Medulla oblongata (tissue), 1 donor: ENCODE measurements at regions not wholly inside any gene's neighbourhood (a gene's known extent, or its start where the extent isn't known, plus 50 kb on each side); places are given as distances from the start of the nearest gene placed in this dataset.

ENCODE experiments used
- DNase-seq: peaks from one replicate; pipeline ENCODE4 v3.0.0-alpha.2; 2015; ENCODE audit errors: extremely low spot score

DNA sequence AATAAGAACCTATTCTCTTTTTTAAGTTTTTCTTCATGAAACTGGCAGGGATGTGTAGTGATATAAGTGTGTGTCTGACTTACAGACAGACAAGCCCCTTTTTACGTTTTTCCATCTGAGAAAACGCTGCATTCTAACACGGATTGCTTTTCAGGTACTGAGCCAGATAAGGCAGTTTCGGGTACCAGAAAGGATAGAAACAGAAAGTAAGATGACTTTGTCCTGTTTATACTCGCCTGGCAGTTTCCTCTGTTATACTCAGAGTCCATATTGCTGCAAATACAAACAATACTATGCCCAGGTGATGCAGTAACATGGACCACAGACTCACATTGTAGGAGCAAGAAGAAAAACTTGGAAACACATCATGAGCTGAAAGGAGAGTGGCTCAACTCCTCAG lies 2320.6 kb upstream of the AGA start:
- no peak for DNase-seq

DNA sequence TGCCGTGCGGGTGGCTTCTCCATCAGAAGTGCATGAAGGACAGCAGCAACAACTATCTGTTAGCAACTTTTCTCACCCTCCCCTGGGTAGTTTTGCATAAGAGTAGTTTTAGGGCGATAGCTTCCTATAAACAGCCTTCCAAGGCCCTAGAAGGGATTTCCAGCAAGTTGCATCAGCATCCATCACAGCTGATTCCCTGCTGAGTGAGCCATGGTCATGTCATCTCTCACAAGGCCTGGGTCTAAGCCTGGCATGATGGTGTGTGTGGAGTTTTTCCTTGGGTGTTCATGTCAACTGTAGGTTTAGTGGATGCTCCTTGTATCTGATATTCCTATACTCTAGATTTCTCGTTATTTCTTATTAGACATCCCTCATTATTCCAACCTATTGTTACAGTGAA lies 2324.7 kb upstream of the AGA start:
- DNase-seq = no peak

DNA sequence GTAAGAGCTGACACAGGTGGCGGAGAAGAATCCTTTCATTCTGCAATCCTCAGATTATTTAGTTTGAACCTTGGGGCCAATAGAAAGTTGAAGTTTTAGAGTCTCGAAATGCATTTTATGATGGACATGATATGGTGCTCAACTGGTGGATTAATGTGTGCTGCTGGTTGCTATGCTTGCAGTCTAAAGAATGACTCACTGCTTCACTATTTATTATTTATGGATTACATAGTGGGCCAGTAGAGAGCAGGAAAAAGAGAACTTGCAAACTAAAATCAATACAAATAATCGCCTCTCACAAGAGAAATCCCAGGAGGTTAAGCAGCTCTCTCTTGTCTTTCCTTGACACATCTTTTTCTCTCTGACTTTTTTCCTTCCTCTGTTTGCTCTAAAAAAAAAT lies 2326.8 kb upstream of the AGA start:
- DNase-seq = no peak

DNA sequence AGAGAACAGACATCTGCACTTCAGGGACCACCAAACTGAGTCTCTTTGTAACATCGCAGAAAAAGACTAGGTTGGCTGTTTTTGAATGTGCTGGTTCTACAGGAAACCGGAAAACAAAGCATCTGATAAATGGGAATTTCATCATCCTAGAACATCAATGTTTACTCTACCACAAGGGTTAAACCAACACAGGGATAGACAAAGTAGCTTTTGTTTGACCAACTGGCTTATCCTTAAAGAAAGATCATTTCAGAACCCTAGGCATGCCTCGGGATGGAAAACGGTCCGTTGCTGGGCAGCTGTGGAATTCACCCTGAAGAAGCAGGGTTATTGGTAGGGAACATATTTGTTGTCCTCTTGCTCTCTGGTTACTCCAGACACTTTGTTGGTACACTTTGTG lies 2355.5 kb upstream of the AGA start:
- DNase-seq = no peak

DNA sequence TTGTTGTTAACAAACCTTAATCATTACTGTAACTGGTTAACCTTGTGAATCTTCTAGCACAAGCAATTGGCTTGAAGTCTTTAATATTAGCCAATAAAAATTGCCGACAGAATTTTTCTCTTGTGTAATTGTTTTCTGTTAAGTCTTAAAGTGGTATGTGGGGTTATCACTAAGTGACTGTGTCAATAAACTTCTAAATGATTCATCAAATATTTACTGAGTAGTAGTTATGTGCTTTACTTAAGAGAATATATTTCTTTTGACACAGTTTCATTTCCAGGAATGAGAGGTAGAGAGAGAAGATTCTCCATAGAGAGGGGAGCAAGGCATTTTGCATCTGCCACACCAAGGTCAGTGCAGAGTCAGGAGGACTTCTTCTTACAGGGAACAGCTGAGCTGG lies 2361.6 kb upstream of the AGA start:
- no peak for DNase-seq

DNA sequence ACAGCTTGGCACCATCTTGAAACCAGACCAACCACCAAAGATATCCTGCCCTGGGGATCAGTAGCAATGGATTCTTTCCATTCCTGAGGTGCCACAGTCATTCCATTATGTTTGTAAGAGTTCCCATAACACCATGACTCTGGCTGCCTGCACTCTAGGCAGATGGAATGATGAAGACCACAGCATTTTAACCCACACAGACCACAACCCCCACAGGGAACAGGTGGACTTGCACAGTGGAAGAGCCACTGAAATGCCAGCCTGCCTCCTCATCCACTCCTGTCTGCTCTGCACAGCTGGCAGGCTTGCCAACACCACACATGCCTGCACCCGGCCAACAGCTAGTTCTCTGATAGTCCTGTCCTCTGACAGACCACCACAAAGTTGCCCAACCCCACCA lies 2362.2 kb upstream of the AGA start:
- DNase-seq = no peak

DNA sequence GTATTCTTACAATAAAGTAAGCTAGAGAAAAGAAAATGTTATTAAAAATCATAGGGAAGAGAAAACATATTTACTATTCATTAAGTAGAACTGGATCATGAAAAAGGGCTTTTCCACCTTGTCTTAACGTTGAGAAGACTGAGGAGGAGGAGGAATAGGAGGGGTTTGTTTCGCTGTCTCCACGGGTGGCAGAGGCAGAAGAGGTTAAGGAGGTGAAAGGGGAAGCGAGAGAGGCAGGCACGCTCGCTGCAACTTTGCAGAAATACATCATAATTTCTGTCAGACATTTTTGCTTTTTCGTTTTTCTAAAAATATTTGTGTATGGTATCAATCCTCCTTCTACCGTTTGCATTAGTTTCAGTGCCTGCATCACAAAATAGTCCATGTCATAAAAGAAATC lies 2375.1 kb upstream of the AGA start:
- DNase-seq = no peak

DNA sequence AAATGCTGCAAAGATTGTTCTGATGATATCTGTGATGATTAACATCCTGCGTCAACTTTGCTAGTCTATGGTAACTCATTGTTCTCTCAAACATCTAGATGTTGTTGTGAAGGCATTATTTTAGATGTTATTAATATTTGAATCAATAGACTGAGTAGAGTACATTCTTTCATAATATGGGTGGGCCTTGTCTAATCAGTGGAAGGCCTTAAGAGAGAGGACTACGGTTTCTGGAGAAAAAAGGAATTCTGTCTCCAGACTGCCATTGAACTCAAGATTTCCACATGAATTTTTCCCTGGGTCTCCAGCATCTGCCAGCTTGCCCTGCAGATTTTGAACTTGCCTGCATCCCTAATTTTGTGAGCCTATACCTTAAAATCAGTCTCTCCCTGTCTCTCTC lies 2381.1 kb upstream of the AGA start:
- DNase-seq = no peak

DNA sequence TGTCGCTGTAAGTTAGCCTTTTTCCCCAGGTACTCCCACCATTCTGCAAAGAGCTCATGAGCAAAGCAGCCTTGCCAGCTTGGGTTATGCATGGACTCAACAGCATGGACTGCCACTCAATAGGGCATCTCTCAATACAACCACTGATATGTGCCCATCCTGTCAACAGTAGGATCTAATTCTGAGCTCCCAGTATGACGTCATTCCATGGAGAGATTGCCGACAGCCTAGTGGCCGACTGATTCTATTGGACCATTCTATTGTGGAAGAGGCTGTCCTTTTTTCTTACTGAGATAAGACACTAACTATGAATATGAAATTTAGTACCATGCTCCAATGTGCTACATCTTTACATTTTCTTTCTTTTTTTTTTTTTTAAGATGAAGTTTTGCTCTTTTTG lies 2389.0 kb upstream of the AGA start:
- no peak for DNase-seq

DNA sequence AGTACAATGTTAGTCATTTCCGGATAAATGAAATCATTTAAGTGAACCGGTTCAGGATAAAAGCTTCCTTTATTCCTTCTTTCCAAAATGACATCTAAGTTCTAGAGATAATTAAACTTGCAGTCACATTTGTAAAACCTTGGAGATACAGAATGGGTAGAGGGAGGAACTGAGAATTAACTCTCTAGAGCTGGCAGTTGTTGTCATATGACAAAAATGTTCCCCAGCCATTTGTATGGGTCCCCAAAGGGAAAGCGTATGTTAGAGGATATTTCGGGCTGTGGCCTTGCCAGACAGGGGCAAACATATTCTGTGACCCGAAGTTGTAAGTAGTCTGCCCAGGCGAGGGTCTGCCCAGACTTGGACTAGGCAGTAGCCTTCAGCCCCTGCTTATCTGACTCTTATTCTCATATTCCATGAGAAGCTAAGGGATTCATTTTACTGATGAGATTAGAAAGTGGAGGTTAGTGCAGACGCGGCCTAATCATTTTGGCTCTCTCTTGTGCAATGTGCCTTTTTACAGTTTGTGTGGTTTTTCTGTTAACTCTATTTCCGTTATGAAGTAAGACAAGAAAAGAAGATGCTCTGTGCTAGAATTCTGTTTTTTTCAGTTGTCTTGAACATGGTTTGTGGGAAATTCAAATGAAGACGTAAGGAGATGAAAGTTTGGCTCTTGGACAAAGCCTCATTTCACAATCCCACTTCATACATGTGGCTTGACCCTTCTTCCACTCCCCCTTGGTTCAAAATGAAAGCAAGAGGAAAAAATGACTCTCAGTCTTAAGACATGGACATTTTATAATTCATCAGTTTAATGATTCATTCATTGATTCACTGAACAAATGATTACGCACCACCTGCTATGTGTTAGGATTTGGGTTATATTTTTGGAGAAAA lies 2394.2 kb upstream of the AGA start:
- DNase-seq = no peak

DNA sequence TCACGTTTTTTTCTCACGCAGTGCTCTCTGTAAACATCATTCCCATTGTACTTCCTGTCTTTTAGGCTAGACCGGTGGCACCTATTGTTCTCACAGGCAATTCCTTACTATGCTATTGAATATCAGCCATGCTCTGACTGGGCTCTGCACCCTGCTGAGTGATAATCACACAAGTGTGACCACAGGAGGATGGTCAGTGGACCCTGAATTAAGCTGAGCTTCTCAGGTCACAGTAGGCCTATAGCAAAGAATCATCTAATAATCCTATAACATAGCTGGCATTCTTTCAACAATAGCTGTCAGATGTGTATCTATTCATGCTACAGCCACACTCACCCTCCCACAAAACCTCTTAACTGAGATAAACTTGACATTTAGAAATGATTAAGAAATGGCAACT lies 2399.8 kb upstream of the TENM3 start:
- no peak for DNase-seq

DNA sequence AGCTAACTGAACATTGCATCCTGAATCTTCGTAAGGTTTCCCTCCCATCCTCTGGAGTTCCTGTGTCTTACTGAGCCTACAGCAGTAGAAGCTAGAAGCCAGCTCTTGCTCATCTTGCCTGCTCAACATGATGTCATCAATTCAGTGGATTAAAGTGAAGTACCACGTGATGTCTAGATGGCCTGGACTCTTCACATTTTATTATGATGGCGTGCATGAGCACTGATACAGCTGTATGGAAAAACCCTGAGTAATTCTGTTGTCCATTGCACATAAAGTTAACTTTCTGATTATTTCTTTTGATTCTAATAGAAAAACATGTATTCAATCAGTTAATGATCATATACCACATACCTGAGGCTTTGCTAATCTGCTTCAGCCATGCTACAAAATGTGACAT lies 2387.7 kb upstream of the TENM3 start:
- DNase-seq = no peak

DNA sequence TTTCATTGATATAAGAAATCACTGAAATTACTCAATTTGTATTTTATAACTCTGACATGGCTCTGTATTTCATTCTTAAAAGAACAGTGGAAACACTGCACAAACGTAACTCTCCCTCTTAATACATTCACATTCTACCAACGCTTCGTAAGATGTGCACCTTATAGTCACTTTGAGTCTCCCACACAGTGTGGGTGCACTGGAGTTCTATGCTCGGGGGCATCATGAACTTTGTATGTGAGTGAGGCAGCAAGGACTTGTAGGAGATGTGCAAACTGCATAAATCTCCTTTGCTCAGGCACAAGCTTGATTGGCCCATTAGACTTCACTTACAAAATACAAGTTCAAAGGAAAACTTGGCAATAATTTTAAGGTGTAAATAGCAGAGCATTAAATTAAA lies 2385.0 kb upstream of the TENM3 start:
- no peak for DNase-seq

DNA sequence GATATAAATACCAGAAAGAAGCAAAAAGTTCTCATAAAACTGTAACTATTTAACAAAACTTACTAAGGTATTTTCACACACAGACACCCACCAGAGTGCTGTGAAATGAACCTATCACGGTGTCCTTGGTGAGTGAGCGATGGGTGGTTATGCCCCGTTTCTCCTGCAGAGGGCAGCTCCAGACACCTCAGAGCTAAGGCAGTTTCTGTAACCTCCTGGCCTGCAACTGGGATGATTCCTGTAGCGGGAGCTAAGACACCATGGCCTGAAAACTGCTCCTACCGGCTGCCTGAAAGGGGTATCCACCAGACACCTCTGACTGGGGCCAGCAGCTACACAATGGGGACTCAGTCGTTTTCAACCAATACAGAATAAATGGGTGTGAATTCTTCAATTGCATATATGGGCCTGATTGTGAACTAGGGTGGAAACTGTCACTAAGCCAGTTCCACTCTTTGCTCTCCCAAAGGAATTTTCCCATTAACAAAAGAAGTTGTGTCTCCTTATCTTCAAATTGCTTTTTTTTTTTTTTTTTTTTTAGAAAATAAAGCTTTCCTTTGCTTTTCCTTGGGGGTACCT lies 2375.8 kb upstream of the TENM3 start:
- DNase-seq = peak; percentile 61

DNA sequence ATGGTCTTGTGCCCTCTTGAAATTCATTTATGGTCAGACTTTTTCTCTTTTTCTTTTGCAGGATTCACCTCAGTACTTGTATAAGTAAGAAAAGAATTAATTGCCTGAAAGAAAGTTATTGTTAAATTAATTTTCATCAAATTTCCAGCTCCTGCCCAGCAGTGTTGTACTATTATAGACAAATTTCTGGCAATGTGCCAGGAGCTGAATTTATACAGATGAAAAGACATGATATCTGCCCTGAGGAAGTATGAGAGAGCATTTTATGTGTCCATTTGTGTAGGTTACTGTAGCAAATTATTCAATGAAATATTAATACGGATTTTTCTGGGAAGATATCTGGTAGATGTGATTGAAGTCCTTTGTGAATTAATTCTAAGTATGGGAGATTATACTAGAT lies 2371.5 kb upstream of the TENM3 start:
- no peak for DNase-seq

DNA sequence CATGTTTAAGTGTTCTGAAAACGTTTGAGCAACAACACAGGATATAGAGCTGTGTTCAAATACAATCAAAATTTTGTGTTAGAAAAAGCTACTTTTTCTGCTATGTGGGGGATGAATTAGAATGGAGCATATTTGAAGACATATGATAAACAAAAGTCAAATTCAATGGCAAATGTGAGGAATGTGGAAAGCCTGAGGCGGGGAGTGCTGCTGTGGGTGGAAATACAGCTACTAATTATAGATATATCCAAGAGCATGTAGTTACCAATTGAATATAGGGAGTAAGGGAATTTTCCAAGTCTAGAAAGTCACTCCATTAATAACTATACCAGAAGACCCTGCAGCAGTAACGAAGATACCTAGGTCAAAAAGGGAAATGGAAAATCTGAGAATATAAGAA lies 2370.4 kb upstream of the TENM3 start:
- DNase-seq = no peak

DNA sequence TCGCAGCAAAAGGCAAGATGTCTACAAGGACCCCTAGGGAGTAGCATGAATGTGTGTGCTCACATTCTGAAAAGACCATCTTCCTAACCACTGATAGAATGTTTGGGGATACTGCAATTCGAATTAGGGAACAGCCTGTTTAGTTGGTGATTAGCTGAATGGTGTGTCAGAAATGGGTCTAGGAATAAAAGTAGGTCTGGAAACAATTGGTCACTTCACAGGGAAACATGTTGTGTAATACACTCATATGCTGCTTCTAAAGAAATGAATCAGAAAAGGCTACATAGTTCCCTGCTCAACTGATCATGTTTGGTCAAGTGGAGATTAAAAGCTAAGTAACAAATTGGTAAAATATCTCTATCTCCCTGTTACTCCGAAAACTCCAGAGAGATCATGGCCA lies 2362.4 kb upstream of the TENM3 start:
- DNase-seq = no peak

DNA sequence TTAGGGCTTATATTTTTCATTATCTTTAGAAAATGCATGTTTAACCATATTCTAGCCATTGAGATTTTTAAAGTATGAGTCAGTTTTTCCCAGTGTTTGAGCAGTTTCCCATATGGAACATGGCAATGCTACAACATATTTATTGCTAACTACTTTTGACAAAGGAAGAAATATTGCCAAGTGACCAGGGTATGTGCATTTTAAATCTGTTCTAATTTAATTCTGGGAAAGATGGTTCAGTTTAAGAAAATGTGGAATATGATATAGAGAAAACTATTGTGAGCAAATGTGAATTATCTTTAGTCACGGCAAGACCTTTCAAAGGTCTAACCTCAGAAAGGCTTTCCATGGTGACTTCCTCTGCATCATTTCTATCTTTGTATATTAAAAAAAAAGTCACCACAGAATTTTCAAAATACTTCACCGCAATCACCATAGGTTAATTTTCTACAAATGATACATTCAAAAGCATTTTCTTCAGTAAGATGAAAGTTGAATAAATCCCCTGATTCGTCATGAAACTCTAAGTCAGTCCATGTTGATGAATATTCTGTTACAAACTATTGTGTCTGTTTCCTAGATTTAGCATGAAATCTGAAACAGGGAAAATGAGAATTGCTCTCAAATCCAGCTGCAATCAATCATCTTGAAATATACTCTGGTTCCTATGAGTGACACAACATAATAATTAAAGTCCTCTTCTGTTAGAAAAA lies 2349.0 kb upstream of the TENM3 start:
- no peak for DNase-seq

DNA sequence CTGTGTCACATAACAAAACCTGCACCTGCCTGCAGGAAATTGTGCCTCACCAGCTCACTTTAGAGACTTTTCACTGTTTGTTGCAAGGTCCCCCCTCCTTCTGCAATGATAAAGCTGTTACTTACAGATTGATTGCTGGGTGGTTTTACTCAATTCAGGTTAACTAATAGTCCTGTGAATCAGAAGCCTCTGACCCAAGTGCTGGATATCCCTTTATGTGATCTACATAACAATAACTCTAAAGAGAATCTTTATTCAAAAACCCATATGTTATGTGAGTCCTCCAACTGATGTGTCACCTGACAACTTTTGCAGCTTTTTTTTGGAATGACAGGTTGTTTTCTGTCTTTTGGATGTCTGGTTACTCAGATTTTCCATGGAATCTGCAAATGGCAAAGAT lies 2323.6 kb upstream of the TENM3 start:
- DNase-seq = no peak

DNA sequence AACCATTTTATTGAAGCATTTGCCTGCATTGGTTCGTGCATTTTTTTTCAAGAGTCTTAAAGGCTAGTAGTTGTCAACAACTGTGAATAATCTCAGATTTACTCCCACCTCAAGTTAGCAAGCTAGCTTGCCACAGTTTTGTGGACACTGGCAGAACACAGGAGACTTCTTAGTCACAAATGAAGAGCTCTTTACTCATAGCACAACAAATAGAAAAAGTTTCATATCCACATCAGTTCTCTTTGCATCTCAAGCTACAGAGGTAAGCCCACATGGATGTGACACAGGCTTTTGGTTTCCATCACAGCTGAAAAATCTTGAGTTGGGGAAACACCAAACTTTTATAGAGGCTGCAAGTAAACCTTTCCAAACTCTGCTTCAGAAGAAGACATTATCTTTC lies 2315.7 kb upstream of the TENM3 start:
- no peak for DNase-seq

DNA sequence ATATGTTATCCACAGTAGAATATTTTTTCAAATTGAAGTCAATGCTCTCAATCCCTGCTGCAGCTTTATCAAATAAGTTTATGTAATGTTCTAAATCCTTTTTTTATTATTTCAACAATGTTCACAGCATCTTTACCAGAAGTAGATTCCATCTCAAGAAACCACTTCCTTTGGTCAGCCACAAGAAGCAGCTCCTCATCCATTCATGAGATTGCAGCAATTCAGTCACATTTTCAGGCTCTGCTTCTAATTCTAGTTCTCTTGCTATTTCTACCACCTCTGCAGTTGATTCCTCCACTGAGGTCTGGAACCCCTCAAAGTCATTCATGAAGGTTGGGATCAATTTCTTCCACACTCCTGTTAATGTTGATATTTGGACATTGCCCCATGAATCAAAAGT lies 2301.3 kb upstream of the TENM3 start:
- DNase-seq = no peak

DNA sequence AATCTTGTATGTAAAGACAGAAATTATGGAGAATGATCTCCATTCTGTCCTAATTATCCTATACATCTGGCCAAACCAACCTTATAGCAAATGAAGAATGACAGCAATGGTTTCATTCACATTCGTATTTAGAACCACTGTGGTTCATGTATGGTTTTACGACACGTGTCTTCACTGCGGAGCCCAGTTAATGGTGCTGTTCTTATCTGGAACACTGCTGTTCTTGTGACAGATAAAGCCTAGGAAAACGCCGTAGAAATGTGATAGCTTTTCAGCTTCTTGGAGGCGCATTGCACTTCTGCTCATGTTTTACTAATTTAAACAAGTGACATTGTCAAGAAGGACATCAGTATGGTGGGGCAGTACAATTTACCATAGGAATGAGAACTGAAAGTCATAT lies 2266.4 kb upstream of the TENM3 start:
- DNase-seq = no peak

DNA sequence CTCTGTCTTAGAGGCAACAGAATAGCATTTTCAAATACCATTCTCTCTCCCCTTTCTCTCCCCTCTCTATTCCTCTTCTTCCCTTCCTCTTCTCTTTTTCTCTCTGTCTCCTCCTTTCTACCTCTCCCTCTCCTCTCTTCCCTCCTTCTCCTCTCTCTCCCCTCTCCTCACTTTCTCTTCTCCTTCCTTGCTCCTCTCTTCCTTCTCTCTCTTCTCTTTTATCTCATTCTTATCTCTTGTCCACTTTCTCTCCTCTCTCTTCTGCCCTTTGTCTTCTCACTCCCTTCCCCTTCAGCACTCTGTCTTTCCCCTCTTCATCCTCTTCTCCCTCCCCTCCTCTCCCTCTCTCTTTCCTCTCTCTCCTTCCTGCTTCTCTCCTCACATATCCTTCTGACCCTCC lies 2265.8 kb upstream of the TENM3 start:
- DNase-seq = no peak
